HG03571 (cell line): ENCODE measurements at regions not wholly inside any gene's neighbourhood (a gene's known extent, or its start where the extent isn't known, plus 50 kb on each side); places are given as distances from the start of the nearest gene placed in this dataset.

ENCODE experiments used
- ATAC-seq: cut with Tn5 transposase; IDR thresholded peaks from one replicate; pipeline ENCODE4 v1.9.1; 2021; ENCODE audit not compliant: unreplicated experiment

DNA sequence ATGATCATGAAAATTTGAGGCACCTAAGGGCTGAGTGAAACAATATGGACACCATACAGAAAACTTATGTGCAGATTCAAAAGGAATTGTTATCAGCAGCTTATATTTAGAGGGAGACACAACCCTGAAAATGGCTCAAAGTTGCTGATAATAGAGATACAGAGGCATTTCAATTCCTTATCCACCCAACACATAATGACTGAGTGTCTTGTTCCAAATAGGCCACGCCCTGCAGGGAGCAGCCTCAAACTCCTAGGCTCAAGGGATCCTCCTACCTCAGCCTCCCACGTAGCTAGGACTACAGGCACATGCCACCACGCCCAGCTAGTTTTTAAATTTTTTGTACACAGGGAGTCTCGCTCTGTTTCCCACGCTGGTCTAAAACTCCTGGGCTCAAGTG is 79.0 kb downstream of the LBH start:
- ATAC-seq, result no peak

GRCh38 chr2:30310955-30311354 is 79.6 kb downstream of the LBH start:
- no peak for ATAC-seq

DNA sequence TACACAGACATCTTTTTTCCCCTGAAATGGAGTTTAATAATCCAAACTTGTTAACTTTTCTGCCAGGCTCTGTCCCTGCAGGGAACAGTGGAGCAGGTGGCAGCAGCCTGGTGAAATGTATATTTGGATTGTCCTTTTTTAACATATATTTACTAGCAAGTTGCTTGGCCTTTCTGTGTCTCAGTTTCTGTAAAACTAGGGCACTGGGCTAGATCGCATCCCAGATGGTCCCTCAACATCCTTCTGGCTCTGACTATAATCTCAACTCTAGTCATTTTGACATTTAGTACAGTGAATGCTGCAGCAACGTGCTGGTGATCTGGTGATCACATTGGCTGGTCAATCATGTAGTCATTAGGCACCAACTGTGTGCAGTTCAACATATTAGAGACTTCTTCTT is 80.4 kb downstream of the LBH start:
- no peak for ATAC-seq

DNA sequence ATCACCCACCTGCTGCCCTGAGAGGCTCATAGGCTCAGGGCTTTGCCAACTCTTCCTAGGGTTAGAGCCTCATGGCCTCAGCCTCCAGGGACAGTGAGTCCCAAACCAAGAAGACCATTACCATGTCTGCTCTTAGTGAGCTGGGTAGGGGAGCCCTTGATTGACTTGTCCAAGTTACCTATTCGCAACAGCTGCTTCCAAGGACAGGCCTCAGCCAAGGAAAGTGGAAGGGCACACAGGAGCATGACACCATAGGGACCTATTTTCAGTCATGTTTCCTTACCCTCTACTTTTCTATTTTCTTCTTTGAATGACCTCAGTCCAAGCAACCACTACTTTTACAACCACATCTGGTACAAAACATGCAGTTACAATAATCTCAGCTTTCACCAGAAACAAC is 81.6 kb downstream of the LBH start:
- ATAC-seq, result no peak

DNA sequence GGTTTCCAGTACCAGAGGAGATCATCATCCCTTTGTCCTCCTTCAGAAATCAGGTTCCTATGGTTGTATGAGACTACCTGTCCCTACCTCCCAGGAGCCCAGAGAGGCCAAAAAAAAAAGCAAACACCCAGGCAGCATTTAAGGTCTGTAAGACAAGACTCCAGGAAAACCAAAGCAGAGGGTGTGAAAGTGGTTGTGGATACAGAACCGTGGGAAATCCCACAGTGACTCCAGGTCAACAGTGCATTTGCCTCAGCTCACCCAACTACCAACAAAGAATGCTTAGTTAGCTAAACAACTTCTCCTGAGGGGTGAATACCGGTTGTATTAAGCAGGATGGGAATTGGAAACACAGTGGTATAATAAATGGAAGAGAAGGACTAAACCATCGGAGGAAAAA is 83.6 kb downstream of the LBH start:
- ATAC-seq, result no peak

GRCh38 chr2:30315391-30316063 is 84.2 kb downstream of the LBH start:
- ATAC-seq, result no peak

DNA sequence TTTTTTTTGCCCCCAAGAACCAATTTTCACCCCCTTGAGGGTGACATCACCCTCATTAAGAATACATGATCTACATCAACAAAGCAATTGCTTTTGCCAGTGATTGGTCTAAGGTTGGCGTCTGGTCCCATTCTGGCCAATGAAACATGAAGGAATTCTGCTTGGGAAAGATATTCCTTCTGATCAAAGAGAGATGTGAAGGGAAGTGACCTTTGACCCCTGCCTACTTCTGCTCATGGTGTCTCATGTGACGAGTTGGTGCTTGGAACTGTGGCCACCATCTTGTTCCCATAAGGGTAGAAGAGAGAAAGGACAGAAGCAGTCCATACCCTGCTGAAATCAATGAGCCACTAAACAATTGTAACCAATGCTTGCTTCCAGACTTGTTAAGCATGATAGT is 85.1 kb downstream of the LBH start:
- no peak for ATAC-seq

DNA sequence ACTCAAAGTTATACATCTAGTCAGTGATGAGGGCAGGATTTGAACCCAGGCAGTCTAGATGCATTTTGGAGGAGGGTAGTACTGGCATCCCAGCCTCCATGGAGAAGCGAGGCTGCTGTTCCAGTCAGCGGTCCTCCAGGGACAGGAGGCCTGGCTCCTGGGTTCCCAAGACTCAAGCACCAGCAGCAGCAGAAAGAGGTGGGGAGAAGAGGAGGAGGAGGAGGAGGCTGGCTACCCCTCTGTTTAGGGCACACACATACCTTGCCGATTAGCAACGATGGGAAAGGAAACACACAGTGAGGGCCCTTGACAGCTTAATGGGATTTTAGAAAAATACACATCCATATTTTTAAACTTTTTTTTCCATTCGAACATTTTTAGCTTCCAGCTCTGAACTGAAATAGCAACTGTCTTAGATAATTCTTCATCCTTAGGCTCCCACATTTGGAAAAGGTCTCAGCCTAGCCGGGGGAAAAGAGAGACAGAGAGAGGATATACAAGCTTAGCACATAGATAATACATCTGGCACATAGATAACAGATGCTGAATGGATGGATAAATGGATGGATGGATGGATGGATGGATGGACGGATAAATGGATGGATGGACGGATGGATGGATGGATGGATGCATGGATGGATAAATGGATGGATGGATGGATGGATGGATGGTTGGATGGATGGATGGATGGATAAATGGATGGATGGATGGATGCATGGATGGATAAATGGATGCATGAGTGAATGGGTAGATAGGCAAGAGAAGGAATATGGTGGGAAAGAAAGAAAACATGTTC is 87.9 kb downstream of the LBH start:
- no peak for ATAC-seq

- ATAC-seq, result no peak
Observed at GRCh38 chr2:30321466-30321865, 90.1 kb downstream of the LBH start.

DNA sequence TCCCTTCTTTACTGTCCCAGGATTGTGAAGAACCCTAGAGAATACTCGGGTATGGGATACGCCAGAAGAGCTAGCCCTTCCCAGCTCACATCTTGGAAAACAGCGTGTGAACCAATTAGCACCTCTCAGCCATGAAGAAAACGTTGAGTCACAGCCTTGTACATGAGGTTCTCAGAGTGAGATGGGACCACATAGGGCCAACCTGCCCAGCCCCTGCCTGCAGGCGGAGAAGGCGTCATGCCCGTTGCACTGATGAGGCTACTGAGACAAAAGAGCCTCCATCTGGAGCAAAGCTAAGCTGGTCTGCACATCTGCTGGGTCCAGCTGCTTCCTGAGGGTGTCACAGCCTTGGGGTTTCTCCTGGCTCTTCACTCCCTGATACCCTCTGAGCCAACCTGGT is 92.2 kb downstream of the LBH start:
- ATAC-seq, result no peak

DNA sequence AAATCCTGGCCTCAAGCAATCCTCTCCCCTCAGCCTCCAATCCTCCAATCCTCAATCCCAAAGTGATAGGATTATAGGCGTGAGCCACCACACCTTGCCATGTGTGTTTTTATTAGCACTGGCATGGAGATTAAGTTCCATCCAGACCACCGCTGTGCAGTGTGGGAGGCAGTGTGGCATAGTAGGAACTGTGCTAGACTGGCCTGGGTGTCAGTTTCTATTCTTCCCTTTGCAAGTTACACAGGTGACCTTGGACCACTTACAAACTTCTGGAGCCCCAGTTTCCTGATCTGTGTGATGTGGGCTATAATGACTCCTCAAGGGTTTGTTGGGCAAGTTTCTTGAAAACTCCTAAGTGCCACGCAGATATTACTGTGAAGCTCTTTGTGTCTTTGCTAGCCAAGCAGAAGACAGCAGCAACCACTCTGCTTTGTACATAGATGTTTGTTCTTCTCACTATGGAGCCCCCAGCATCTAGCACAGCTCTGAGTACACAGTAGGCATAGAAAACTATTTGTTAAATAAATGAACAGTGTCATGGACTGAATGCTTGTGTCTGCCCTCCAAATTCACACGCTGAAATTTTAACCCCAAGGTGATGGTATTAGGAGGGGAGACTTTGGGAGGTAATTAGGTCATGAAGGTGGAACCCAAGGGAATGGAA is 93.0 kb downstream of the LBH start:
- no peak for ATAC-seq

- no peak for ATAC-seq
Observed at GRCh38 chr2:30325600-30326328, 94.4 kb downstream of the LBH start.

DNA sequence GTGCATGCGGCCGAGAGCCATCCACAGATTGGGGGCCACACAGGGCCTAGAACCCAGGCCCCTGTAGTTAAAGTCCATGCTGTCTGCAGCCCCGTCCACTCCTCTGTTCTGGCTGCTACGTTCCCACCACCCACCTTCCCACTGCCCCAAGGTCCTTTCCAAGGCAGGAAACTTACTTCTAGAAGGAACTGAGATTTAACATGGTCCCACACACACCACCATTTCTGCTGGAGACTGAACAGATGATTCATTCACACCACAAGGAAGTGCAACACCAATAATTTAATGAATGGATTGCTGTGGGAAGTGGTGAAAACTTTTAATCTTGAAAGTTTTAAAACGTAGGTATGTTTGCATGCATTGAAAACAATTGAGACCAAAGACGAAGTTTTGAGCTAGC is 95.2 kb downstream of the LBH start:
- ATAC-seq, result no peak

DNA sequence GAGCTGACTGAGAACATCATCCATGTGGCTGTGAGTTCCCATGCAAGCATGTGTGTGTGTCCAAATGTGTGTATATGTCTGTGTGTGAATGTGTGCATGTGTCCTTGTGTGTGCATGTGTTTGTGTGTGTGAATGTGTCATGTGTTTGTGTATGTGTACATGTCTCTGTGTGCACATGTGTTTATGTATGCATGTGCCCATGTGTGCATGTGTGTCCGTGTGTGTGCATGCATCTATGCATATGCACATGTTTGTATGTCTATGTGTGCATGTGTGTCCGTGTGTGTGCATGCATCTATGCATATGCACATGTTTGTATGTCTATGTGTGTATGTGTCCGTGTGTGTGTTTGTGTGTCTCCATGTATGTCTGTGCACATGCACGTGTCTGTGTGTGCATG is 99.7 kb downstream of the LBH start:
- no peak for ATAC-seq

GRCh38 chr2:30331869-30332268 is 100.5 kb downstream of the LBH start:
- ATAC-seq, result no peak

- no peak for ATAC-seq
Observed at GRCh38 chr2:30332791-30333453, 101.6 kb downstream of the LBH start.

DNA sequence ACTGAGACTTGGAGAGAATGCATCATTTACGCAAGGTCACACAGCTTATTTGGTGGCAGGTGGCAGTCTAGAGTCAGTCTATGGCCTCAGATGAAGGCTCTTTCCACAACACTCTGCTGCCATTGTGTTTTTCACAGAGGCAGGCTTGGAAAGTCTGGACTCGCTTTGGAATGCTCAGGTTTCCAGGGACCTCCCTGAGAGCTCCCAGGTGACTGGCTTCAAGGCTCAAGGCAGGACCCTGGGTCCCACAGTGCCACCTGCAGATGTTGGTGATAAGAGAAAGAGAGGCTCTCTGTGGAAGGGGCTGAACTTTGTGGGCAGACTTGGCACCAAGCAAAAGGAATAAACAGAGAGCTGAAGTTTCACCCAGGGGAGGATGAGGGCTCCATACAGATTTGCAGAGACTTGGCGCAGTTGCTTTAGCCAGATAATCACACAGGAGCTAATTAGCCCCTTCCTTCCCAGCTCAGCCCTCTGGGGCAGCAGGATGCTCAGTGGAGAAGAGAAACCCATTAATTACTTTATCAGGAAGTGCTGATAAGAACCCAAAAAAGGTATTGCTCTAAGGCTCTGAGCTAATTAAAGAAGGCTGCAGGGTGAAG is 103.5 kb downstream of the LBH start:
- ATAC-seq, result no peak

- no peak for ATAC-seq
Observed at GRCh38 chr2:30336084-30336483, 104.8 kb downstream of the LBH start.

DNA sequence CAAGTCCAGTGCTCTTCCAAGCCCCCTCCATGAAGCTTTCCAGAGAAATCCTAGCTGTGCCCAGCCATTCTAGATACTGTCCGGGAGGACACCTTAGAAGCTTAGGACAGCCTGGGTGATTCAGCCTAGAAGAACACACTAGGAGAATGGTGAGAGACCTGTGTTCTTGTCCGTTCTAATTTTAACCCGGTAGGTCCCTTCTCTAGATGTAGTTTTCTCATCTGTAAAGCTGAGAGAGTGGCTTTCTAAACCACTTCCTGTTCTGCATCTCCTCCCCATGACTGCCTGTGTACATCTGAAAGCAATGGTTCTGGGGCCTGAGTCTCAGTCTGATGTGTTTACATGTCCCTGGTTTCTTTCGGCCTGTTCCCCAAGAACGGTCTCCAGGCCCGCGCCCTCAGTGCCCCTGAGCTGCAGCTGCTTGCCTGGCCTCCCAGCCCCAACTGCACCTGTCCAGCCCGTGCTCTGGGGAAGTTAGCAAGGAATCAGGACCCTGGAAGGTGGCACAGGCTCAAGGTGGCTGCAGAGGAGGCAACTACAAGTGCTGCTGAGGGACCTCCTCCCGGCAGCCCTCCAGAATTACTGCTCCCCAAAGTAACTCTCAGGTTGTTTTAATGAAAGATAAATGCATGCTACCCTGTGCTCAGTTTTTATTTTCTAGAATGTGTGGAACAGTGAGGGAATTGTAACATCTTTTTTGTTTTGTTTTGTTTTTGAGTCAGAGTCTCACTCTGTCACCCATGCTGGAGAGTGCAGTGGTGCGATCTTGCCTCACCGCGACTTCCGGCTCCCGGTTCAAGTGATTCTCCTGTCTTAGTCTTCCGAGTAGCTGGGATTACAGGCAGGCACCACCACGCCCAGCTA is 105.9 kb downstream of the LBH start:
- peak; percentile 76 for ATAC-seq

DNA sequence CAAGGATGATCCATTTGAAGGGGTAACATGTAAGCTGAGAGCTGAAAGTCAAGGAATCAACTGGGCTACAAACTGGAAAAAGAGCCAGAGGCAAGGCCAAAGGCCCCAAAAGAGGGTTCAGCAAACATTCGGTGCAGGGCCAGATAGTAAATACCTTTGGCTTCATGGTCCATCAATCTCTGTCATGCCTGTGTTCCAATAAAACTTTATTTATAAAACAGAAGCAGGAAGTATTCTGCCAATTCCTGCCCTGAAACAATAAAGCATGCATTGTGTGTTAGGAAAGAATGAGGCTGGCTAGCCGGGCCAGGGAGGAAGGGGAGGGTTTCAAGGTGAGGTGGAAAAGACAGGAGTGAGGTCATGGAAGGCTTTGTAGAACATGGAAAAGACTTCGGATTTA is 107.1 kb downstream of the LBH start:
- ATAC-seq, result no peak
